Spinal cord (tissue), 9 donors: ENCODE measurements at regions not wholly inside any gene's neighbourhood (a gene's known extent, or its start where the extent isn't known, plus 50 kb on each side); places are given as distances from the start of the nearest gene placed in this dataset.
"Not testable (repeated sequence)": the region's sequence is repeated elsewhere in the genome, so short reads cannot be mapped to it uniquely, and the experiment has no call there.

Source experiments
- DNase-seq, 6 donors: peaks; one replicate each; pipeline versions ENCODE4 v3.0.0 to v3.0.0-alpha.2; 2013 to 2015; ENCODE audit warnings: low spot score in 6 of 6, low read depth in 4 of 6
- H3K27ac ChIP-seq: one replicate; pipeline ENCODE4 v1.5.1; 2013; ENCODE audit warnings: low read depth, low read length, control low read depth
- H3K27me3 ChIP-seq: one replicate; pipeline ENCODE4 v1.6.1; 2013; ENCODE audit warnings: low read length; ENCODE audit not compliant: control insufficient read depth, insufficient read depth
- H3K36me3 ChIP-seq: one replicate; pipeline ENCODE4 v1.6.1; 2013; ENCODE audit warnings: low read length; ENCODE audit not compliant: control insufficient read depth, insufficient read depth
- H3K4me1 ChIP-seq: one replicate; pipeline ENCODE4 v1.6.1; 2013; ENCODE audit warnings: low read length; ENCODE audit not compliant: control insufficient read depth, insufficient read depth
- H3K4me3 ChIP-seq: one replicate; pipeline ENCODE4 v1.5.1; 2013; ENCODE audit warnings: low read depth, low read length, control low read depth
- H3K9me3 ChIP-seq: one replicate; pipeline ENCODE4 v1.6.1; 2013; ENCODE audit warnings: low read length; ENCODE audit not compliant: control insufficient read depth, insufficient read depth
- WGBS: methylation state at CpG from one replicate; pipeline ENCODE4 v1.1.5; 2013; ENCODE audit warnings: missing lambda C conversion rate; ENCODE audit not compliant: insufficient coverage; 5-methylcytosine and 5-hydroxymethylcytosine counted together
- donor health status: healthy.

DNA sequence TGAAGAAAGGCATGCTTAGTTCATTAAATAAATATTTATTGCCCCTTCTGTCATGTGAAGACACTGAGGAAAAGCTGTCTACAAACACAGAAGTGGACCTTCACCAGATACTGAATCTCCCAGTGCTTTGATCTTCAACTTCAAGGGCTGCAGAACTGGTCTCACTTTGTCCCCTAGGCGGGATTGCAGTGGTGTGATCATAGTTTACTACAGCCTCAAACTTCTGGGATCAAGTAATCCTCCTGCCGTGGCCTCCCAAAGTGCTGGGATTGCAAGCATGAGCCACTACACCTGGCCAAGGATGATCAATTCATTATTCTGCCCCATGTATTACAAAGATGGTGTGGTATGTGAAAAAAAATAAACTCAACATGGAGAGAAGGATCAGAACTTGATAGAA lies 496.2 kb upstream of the HS3ST5 start:
- Histone ChIP-seq H3K36me3 (no peaks in the 10 kb centered on the region), H3K4me1 (peaks cover 3% of the 10 kb centered on the region), H3K27ac (no peak overlapping the region), H3K9me3 (peaks cover 3% of the 10 kb centered on the region), H3K27me3 (no peaks in the 10 kb centered on the region), H3K4me3 (no peak overlapping the region)
- WGBS: 86% methylated on average over 1 of the region's 2 CpGs
- no peak for DNase-seq

DNA sequence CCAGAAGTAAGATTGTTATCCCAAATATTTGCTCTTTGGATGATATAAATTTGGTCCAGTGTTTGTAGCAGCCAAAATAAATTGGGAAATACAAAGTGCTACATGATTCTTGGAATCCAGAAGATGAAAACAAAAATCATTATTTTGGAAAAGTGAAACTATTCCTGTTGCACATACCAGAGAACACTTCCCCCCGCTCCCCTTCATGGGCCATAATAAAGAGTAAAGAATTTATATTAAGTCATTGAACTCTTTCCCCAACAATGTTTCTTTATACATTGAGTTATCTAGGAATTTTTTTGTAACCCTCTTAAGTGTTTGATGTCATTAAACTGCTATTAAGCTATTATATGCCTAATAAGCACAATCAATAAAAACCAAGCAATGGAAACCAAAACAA lies 490.4 kb upstream of the HS3ST5 start:
- Histone ChIP-seq H3K27ac (no peak overlapping the region), H3K4me3 (no peak overlapping the region), H3K27me3 (no peaks in the 10 kb centered on the region), H3K4me1 (no peaks in the 10 kb centered on the region), H3K9me3 (no peaks in the 10 kb centered on the region), H3K36me3 (no peaks in the 10 kb centered on the region)
- no CpG with 5 or more reads among the region's 1 CpG for WGBS
- no peak for DNase-seq

DNA sequence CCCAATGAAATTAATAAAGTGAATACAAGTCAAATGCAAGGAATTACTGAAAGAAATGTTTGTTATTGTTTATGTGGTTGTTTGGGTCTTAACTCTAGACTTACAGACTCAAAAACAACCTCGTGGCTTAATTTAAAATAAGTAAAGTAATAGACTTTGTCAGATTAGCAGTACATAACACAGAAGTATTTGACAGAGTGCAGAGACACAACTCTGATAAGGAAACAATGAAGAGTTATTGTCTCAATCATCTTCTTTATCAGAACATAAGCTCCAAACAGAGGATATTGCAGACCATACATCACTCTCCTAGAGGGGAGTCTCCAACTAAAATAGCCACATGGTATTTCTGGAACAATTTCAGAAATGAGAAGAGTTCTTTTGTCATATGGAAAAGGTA lies 487.7 kb upstream of the HS3ST5 start:
- H3K4me3 ChIP-seq: no peak overlapping the region
- WGBS: no CpG with 5 or more reads among the region's 1 CpG
- no peaks in the 10 kb centered on the region for H3K4me1 ChIP-seq
- H3K27me3 ChIP-seq: no peaks in the 10 kb centered on the region
- H3K36me3 ChIP-seq: no peaks in the 10 kb centered on the region
- no peak overlapping the region for H3K27ac ChIP-seq
- H3K9me3 ChIP-seq: no peaks in the 10 kb centered on the region
- peak in 1 of 6 donors; percentile 8 for DNase-seq

DNA sequence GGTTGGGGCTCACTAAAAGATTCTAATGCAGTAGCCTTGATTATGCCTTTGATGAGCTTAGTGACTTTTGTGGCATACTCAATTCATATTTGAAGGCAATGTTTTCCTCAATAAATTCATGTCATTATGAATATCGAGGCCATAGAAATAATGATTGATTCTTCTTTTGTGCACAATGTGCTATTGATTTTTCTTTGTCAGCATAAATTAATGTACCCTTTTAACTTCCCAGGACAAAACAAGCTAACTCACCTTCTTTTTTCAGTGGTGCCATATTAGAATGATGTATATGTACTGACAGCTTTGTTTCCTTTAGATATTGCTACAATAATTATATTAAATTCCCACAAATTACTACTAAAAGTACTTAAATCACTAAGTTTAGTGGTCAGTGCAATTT lies 484.3 kb upstream of the HS3ST5 start:
- H3K9me3 ChIP-seq: no peaks in the 10 kb centered on the region
- no peak for DNase-seq
- no peak overlapping the region for H3K4me3 ChIP-seq
- H3K4me1 ChIP-seq: no peaks in the 10 kb centered on the region
- WGBS: no CpG with 5 or more reads among the region's 1 CpG
- no peaks in the 10 kb centered on the region for H3K27me3 ChIP-seq
- H3K27ac ChIP-seq: no peak overlapping the region
- H3K36me3 ChIP-seq: no peaks in the 10 kb centered on the region

DNA sequence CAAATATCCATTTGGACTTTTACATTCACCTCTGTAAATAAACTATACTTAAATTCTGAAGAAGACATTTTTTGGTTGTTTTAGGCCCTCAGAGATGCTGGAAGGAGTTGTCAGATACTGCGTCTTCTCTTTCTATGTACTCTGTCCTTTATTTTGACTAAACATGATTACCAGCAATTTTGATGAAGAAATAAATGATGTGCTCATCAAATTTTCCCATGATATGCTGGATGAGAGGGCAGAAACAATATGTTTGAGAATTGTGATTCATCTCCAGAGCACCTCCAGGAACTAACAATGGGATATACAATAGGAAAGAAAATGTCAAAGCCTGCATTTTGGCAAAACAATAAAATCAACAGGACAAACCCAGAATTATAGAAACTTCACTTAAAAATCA lies 481.6 kb upstream of the HS3ST5 start:
- WGBS: no CpG with 5 or more reads among the region's 1 CpG
- Histone ChIP-seq H3K27me3 (no peaks in the 10 kb centered on the region), H3K36me3 (no peaks in the 10 kb centered on the region), H3K27ac (no peak overlapping the region), H3K4me1 (no peaks in the 10 kb centered on the region), H3K9me3 (no peaks in the 10 kb centered on the region), H3K4me3 (no peak overlapping the region)
- DNase-seq: no peak

DNA sequence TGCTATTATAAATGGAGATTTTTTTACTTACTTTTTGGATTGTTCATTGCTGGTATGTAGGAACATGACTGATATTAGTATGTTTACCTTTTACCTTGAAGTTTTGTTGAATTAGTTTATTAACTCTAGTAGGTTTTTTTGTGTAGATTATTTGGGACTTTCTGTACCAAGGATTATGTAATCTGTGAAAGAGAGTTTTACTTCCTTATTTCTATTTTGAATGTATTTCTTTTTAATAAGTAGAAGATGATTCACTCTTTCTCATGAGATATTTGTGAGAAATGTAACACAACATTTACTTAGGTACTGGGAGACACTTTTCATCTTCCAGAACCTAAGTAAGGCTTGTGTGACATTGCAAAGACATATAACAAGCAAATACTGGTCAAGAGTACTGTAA lies 473.9 kb upstream of the HS3ST5 start:
- no peaks in the 10 kb centered on the region for H3K36me3 ChIP-seq
- H3K27me3 ChIP-seq: no peaks in the 10 kb centered on the region
- DNase-seq: no peak
- H3K4me1 ChIP-seq: no peaks in the 10 kb centered on the region
- no peaks in the 10 kb centered on the region for H3K9me3 ChIP-seq
- H3K4me3 ChIP-seq: no peak overlapping the region
- H3K27ac ChIP-seq: no peak overlapping the region

DNA sequence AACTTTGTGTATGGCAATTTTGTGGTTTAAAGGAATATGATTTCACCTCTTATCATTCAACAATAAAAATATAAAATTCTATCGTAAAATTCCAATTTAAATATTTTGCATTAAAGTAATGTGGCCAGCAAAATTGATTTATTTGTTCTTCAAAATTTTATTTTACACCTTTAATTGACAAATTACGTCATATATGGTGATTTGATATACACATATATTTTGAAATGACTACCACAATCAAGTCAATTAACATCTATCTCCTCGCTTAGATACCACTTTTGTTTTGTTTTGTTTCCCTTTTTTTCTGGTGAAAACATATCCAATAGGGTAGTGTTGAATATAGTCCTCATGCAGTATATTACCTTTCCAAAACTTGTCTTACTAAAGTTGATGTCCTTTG lies 467.6 kb upstream of the HS3ST5 start:
- H3K9me3 ChIP-seq: no peaks in the 10 kb centered on the region
- no peaks in the 10 kb centered on the region for H3K36me3 ChIP-seq
- WGBS: no CpG with 5 or more reads among the region's 3 CpGs
- no peaks in the 10 kb centered on the region for H3K4me1 ChIP-seq
- H3K4me3 ChIP-seq: no peak overlapping the region
- H3K27me3 ChIP-seq: no peaks in the 10 kb centered on the region
- DNase-seq: no peak
- H3K27ac ChIP-seq: no peak overlapping the region

DNA sequence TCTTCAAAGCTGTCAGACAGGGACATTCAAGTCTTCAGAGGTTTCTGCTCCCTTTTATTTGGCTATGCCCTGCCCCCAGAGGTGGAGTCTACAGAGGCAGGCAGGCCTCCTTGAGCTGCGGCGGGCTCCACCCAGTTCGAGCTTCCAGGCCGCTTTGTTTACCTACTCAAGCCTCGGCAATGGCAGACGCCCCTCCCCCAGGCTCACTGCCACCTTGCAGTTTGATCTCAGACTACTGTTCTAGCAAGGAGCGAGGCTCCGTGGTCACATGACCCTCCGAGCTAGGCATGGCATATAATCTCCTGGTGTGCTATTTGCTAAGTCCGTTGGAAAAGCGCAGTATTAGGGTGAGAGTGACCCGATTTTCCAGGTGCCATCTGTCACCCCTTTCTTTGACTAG lies 462.6 kb upstream of the HS3ST5 start:
- not testable (repeated sequence) for H3K4me1 ChIP-seq, H3K9me3 ChIP-seq, DNase-seq, H3K36me3 ChIP-seq, H3K4me3 ChIP-seq, H3K27ac ChIP-seq, H3K27me3 ChIP-seq
- WGBS: 98% methylated on average over 7 of the region's 12 CpGs

DNA sequence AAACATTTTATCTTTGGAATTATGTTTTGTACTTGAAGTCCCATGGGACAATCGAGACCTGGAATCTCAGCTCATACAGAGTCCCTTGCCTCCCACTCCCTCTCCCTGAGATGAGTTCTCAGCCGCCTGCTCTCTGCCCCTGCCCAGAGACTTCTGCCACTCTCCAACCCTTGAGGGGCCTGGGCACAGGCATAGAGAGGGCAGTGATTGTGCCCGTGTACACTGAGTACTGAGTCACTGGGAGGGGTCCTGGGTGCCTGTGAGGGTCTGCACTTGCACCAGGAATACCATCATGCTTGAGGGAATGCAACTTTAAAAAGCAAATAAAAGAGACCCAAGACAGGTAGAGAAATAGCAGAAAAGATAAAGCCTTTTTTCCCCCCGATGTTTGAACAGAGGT lies 453.8 kb upstream of the HS3ST5 start:
- Histone ChIP-seq H3K4me3 (no peak overlapping the region), H3K27ac (no peak overlapping the region), H3K27me3 (no peaks in the 10 kb centered on the region), H3K36me3 (no peaks in the 10 kb centered on the region), H3K9me3 (no peaks in the 10 kb centered on the region), H3K4me1 (no peaks in the 10 kb centered on the region)
- 87% methylated on average over 3 of the region's 4 CpGs for WGBS
- no peak for DNase-seq

DNA sequence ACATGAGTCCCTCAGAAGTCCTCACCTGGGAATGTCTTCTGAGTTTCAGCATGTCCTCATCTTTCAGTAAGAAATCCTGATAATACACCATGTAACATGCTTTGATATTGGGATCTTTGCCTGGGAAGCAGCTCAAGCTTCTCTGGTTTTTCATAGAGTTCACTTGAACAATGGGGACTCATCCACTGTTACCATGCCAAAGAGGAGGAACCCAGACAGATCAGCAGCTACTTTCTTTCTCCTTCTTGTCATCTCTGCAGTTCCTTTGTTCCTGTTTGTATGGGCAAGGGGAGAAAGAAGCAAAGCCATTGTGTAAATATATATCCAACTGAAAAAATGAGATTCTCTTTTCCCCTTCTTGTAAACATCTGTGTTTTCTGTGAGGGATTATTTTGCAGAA lies 450.6 kb upstream of the HS3ST5 start:
- Histone ChIP-seq H3K27me3 (no peaks in the 10 kb centered on the region), H3K4me3 (no peak overlapping the region), H3K27ac (no peak overlapping the region), H3K4me1 (no peaks in the 10 kb centered on the region), H3K9me3 (no peaks in the 10 kb centered on the region), H3K36me3 (no peaks in the 10 kb centered on the region)
- no peak for DNase-seq
